ENCODE measurements at regions not wholly inside any gene's neighbourhood (a gene's known extent, or its start where the extent isn't known, plus 50 kb on each side); places are given as distances from the start of the nearest gene placed in this dataset.

GRCh38 chr2:223363085-223363484, 239.1 kb downstream of the SCG2 start:
- no peak for DNase-seq (ENCODE audit: low read depth, low spot score)
- Histone ChIP-seq H3K27ac (ENCODE audit: low read depth, low read length) (no peak overlapping the region), H3K27me3 (ENCODE audit: control insufficient read depth, insufficient read depth, low read length) (peaks cover 4% of the 10 kb centered on the region), H3K9me3 (ENCODE audit: control insufficient read depth, insufficient read depth, low read length) (no peaks in the 10 kb centered on the region), H3K4me3 (ENCODE audit: low read depth, low read length) (no peak overlapping the region)
- TF ChIP-seq CTCF (IDR thresholded peaks at IDR 0.05; ENCODE audit: low read depth, low read length): no peak
- ChIA-PET POLR2A (no interaction called here), CTCF (no interaction called here)

DNA sequence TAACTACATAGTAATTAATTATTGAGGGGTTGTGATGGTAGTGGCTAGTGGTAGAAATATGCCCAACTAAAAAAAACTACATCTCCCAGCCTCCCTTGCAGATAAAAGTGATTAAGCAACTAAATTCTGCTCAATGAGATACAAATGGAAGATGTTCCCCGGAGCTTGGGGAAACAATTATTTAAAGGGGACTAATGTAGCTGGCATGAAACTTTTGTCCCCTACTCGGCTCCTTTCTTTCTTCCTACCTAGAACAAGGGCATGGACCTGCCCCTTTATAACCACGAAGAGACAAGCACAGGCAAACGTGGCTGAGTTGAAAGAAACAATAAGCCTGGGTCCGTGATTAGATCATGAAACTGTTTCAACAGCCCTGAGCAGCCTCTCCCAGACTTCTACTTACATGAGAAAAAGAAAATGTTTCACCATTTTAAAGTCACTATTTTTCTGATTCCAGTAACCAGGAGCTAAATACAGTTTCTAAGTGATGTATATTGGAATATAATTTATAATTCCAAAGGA, 236.9 kb downstream of the SCG2 start:
- no peak for TF ChIP-seq CTCF (IDR thresholded peaks at IDR 0.05; ENCODE audit: low read depth, low read length)
- H3K4me3 ChIP-seq (ENCODE audit: low read depth, low read length): no peak overlapping the region
- no peak overlapping the region for H3K27ac ChIP-seq (ENCODE audit: low read depth, low read length)
- H3K27me3 ChIP-seq (ENCODE audit: control insufficient read depth, insufficient read depth, low read length): no peaks in the 10 kb centered on the region
- no peaks in the 10 kb centered on the region for H3K9me3 ChIP-seq (ENCODE audit: control insufficient read depth, insufficient read depth, low read length)
- POLR2A ChIA-PET: no interaction called here
- no peak for DNase-seq (ENCODE audit: low read depth, low spot score)
- CTCF ChIA-PET: no interaction called here

DNA sequence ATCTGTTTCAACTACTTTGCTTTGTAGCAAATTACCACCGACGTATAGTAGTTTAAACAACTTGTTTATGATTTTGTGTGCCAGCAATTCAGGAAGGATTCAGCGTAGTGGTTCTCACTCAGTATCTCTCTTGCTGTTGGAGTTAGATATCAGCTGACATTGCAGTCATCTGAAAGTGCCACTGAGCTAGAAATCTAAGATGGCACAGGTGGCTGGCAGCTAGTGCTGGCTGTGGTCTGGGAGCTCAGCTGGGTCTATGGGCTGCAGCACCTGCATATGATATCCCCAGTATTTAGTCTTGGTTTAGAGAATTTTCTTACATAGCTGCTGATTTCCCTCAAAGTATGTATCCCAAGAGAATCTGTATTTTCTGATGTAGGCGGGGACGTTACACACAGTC, 235.6 kb downstream of the SCG2 start:
- no peak for TF ChIP-seq CTCF (IDR thresholded peaks at IDR 0.05; ENCODE audit: low read depth, low read length)
- no peaks in the 10 kb centered on the region for H3K9me3 ChIP-seq (ENCODE audit: control insufficient read depth, insufficient read depth, low read length)
- H3K27me3 ChIP-seq (ENCODE audit: control insufficient read depth, insufficient read depth, low read length): no peaks in the 10 kb centered on the region
- no peak overlapping the region for H3K27ac ChIP-seq (ENCODE audit: low read depth, low read length)
- DNase-seq (ENCODE audit: low read depth, low spot score): no peak
- CTCF ChIA-PET: no interaction called here
- POLR2A ChIA-PET: no interaction called here
- no peak overlapping the region for H3K4me3 ChIP-seq (ENCODE audit: low read depth, low read length)

DNA sequence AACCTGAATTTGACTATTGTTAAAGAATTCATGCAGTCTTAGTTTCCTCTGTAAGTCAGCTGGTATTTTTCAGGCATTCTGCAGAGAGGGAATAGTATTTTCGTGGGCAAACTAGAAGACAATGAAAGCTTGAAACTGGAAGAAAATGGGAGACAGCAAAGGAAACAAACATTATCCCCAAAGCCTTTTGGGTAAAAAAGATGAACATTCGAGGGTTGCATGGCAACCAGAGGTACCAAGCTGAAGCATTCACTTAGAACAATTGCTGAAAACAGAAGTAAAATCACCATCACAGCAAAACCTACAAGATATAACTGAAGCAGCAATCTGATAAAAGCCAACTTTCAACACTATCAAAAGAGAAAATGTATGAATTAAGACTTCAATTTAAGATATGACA, 233.7 kb downstream of the SCG2 start:
- no peak overlapping the region for H3K4me3 ChIP-seq (ENCODE audit: low read depth, low read length)
- TF ChIP-seq CTCF (IDR thresholded peaks at IDR 0.05; ENCODE audit: low read depth, low read length): no peak
- H3K9me3 ChIP-seq (ENCODE audit: control insufficient read depth, insufficient read depth, low read length): no peaks in the 10 kb centered on the region
- no peak overlapping the region for H3K27ac ChIP-seq (ENCODE audit: low read depth, low read length)
- ChIA-PET CTCF (no interaction called here), POLR2A (no interaction called here)
- H3K27me3 ChIP-seq (ENCODE audit: control insufficient read depth, insufficient read depth, low read length): no peaks in the 10 kb centered on the region
- DNase-seq (ENCODE audit: low read depth, low spot score): no peak

GRCh38 chr2:223369889-223370288, 232.3 kb downstream of the SCG2 start:
- TF ChIP-seq CTCF (IDR thresholded peaks at IDR 0.05; ENCODE audit: low read depth, low read length): no peak
- Histone ChIP-seq H3K27me3 (ENCODE audit: control insufficient read depth, insufficient read depth, low read length) (no peaks in the 10 kb centered on the region), H3K9me3 (ENCODE audit: control insufficient read depth, insufficient read depth, low read length) (no peaks in the 10 kb centered on the region), H3K27ac (ENCODE audit: low read depth, low read length) (no peak overlapping the region), H3K4me3 (ENCODE audit: low read depth, low read length) (no peak overlapping the region)
- ChIA-PET CTCF (no interaction called here), POLR2A (no interaction called here)
- no peak for DNase-seq (ENCODE audit: low read depth, low spot score)

All from AG04450 (cell line).